ENCODE measurements at regions not wholly inside any gene's neighbourhood (a gene's known extent, or its start where the extent isn't known, plus 50 kb on each side); places are given as distances from the start of the nearest gene placed in this dataset.

GRCh38 chr5:145509336-145510136, 325.6 kb downstream of the PRELID2 start:
- no peak for DNase-seq (ENCODE audit: low read depth, low spot score)
- H3K4me3 ChIP-seq (ENCODE audit: low read depth, low read length): no peak overlapping the region
- no peak for TF ChIP-seq CTCF (IDR thresholded peaks at IDR 0.05; ENCODE audit: low read depth, low read length)
- in situ Hi-C loops (cut with HindIII; ENCODE audit: low sequenced_read_pairs): no loop called here

GRCh38 chr5:145506185-145506850, 328.8 kb downstream of the PRELID2 start:
- H3K4me3 ChIP-seq (ENCODE audit: low read depth, low read length): no peak overlapping the region
- in situ Hi-C loops (cut with HindIII; ENCODE audit: low sequenced_read_pairs): no loop called here

GRCh38 chr5:145502906-145503305, 332.2 kb downstream of the PRELID2 start:
- DNase-seq (ENCODE audit: low read depth, low spot score): no peak
- TF ChIP-seq CTCF (IDR thresholded peaks at IDR 0.05; ENCODE audit: low read depth, low read length): no peak

More at GRCh38 chr5:145506185-145506850, 328.8 kb downstream of the PRELID2 start:
- no peak for TF ChIP-seq CTCF (IDR thresholded peaks at IDR 0.05; ENCODE audit: low read depth, low read length)
- DNase-seq (ENCODE audit: low read depth, low spot score): no peak

GRCh38 chr5:145500710-145501109, 334.4 kb downstream of the PRELID2 start:
- in situ Hi-C loops (cut with HindIII; ENCODE audit: low sequenced_read_pairs): no loop called here
- no peak for DNase-seq (ENCODE audit: low read depth, low spot score)
- no peak for TF ChIP-seq CTCF (IDR thresholded peaks at IDR 0.05; ENCODE audit: low read depth, low read length)
- no peak overlapping the region for H3K4me3 ChIP-seq (ENCODE audit: low read depth, low read length)

More at GRCh38 chr5:145502906-145503305, 332.2 kb downstream of the PRELID2 start:
- H3K4me3 ChIP-seq (ENCODE audit: low read depth, low read length): no peak overlapping the region
- in situ Hi-C loops (cut with HindIII; ENCODE audit: low sequenced_read_pairs): no loop called here

- no peak for TF ChIP-seq CTCF (IDR thresholded peaks at IDR 0.05; ENCODE audit: low read depth, low read length)
- H3K4me3 ChIP-seq (ENCODE audit: low read depth, low read length): no peak overlapping the region
- DNase-seq (ENCODE audit: low read depth, low spot score): no peak
- in situ Hi-C loops (cut with HindIII; ENCODE audit: low sequenced_read_pairs): no loop called here
Observed at GRCh38 chr5:145499483-145499882, 335.7 kb downstream of the PRELID2 start.

GRCh38 chr5:145497052-145497451, 338.1 kb downstream of the PRELID2 start:
- H3K4me3 ChIP-seq (ENCODE audit: low read depth, low read length): no peak overlapping the region
- in situ Hi-C loops (cut with HindIII; ENCODE audit: low sequenced_read_pairs): no loop called here
- no peak for TF ChIP-seq CTCF (IDR thresholded peaks at IDR 0.05; ENCODE audit: low read depth, low read length)
- peak; percentile 51 for DNase-seq (ENCODE audit: low read depth, low spot score)
